SK-N-SH treated with all-trans-retinoic acid at 6 μM for 48 hours (cell line): ENCODE measurements at regions not wholly inside any gene's neighbourhood (a gene's known extent, or its start where the extent isn't known, plus 50 kb on each side); places are given as distances from the start of the nearest gene placed in this dataset.

Experiments used
- ARNTL ChIP-seq: fragments of 450-650 bp; formaldehyde crosslinking; IDR thresholded peaks from 2 replicates; pipeline ENCODE4 v1.5.0; 2020; ENCODE audit warnings: low read depth, mild to moderate bottlenecking, moderate library complexity, borderline replicate concordance
- CSDC2 ChIP-seq: fragments of 250-450 bp; sonication (Bioruptor Pico); IDR thresholded peaks from 2 replicates; pipeline ENCODE4 v1.5.0; 2020; ENCODE audit warnings: mild to moderate bottlenecking, moderate library complexity
- ESRRG ChIP-seq: fragments of 250-450 bp; sonication (Bioruptor Pico); IDR thresholded peaks from 2 replicates; pipeline ENCODE4 v1.6.1; 2021; ENCODE audit warnings: mild to moderate bottlenecking
- POU6F1 ChIP-seq: fragments of 250-450 bp; sonication (Bioruptor Pico); IDR thresholded peaks from 2 replicates; pipeline ENCODE4 v1.8.0; 2021; ENCODE audit warnings: low read depth, mild to moderate bottlenecking, moderate library complexity, borderline replicate concordance
- PPARA ChIP-seq: fragments of 250-450 bp; sonication (Bioruptor Pico); IDR thresholded peaks from 2 replicates; pipeline ENCODE4 v1.5.0; 2020; ENCODE audit warnings: mild to moderate bottlenecking, borderline replicate concordance
- ZFP3 ChIP-seq: fragments of 250-450 bp; sonication (Bioruptor Pico); IDR thresholded peaks from 2 replicates; pipeline ENCODE4 v1.5.0; 2020; ENCODE audit warnings: mild to moderate bottlenecking, moderate library complexity
- ZFP30 ChIP-seq: fragments of 450-650 bp; formaldehyde crosslinking; IDR thresholded peaks from 2 replicates; pipeline ENCODE4 v1.5.0; 2022; ENCODE audit warnings: mild to moderate bottlenecking, moderate library complexity

DNA sequence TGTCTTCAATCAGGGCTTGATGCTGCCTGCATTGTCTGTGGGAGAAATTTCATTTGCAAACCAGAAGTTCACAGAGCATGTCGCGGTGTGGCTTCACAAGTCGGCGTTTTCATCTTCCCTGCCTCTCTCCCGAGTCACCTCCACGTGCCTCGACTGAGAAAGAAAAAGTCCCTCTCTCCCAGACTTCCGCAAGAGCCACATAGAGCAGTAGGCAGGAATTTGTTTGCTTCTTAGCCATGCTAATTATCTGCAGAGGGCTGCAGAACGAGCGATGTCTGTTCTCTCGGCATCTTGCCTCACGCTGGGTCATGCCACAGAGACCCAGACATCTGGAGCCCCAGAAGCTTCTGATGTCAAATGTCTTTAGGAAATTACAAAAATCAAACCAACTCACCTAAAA lies 272.2 kb downstream of the TCF7L2 start:
- TF ChIP-seq POU6F1: no peak
- no peak for TF ChIP-seq ZFP3 (CRISPR knock-in tag)
- no peak for TF ChIP-seq PPARA (CRISPR knock-in tag)
- no peak for TF ChIP-seq ARNTL (CRISPR knock-in tag)
- no peak for TF ChIP-seq CSDC2
- TF ChIP-seq ZFP30 (CRISPR knock-in tag): no peak
- TF ChIP-seq ESRRG (CRISPR knock-in tag): no peak
